DMS153 treated with DMSO at 0.1 percent for 48 hours (cell line): ENCODE measurements at regions not wholly inside any gene's neighbourhood (a gene's known extent, or its start where the extent isn't known, plus 50 kb on each side); places are given as distances from the start of the nearest gene placed in this dataset.

Experiments used
- DNase-seq: peaks from one replicate; lab custom pipeline; 2025; ENCODE audit not compliant: unreplicated experiment; lab: John Stamatoyannopoulos, UW

- no peak for DNase-seq
Measured at GRCh38 chr17:33511670-33512069, 218.6 kb upstream of the ASIC2 start.

DNA sequence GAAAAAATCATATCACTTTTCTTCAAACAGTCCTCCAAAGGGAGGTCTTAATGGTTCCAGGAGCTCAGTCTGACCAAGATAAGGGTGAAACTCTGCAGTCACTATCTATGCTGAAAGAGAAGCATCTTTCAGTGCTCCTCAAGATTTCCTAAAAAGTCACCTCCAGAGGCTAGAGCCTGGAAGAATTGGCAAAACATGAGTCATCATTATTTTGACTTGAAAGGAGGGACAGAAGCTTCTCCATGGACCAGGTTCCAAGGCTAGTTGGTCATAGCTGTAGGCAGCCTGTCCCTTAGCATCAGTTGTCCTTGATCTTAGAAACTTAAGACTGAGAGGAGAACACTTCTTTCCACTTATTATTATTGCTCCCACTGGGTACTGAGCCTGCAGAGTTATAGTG lies 219.0 kb upstream of the ASIC2 start:
- no peak for DNase-seq

GRCh38 chr17:33513769-33514168 lies 220.7 kb upstream of the ASIC2 start:
- DNase-seq, result no peak

- DNase-seq, result no peak
Measured at GRCh38 chr17:33514369-33514768, 221.3 kb upstream of the ASIC2 start.

DNA sequence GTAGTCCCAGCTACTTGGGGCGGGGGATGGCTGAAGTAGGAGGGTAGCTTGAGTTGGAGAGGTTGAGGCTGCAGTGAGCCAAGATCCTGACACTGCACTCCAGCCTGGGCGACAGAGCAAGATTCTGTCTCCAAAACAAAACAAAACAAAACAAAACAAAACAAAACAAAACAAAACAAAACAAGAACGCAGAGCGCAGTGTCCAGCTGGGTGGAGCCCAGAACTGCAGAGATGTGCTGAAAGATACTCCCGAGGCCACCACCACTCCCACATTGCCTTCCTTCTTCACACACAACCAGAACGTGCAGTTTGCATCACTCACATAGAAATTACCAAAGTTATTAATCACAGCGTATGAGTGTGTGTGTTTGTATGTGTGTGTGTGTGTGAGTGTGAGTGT lies 222.9 kb upstream of the ASIC2 start:
- DNase-seq, result no peak

GRCh38 chr17:33516645-33517044 lies 223.6 kb upstream of the ASIC2 start:
- DNase-seq, result no peak

GRCh38 chr17:33517746-33518145 lies 224.7 kb upstream of the ASIC2 start:
- DNase-seq, result no peak

GRCh38 chr17:33519692-33520091 lies 226.6 kb upstream of the ASIC2 start:
- DNase-seq, result no peak

- peak; percentile 5 for DNase-seq
Measured at GRCh38 chr17:33520426-33521330, 227.6 kb upstream of the ASIC2 start.

- no peak for DNase-seq
Measured at GRCh38 chr17:33521784-33522183, 228.7 kb upstream of the ASIC2 start.

- DNase-seq, result no peak
Measured at GRCh38 chr17:33522623-33523022, 229.5 kb upstream of the ASIC2 start.

DNA sequence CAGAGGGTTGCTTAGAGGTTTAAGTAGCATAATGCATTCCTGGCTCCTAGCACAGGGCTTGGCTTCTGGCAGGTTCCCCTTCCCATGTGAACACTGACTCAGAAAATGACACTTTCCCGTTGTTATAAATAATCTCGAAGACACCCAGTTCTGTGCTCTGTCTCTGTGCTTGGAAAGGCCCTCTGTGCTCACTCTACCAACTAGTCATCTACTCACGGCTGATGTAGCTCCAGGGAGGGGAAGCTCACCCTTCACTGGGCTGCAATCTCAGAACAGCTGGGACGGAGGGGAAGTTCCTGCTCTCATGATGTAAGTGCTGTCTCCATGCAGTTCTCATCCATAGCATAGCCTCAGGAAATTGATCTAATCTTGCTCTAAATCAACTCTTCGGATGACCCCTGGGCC lies 230.5 kb upstream of the ASIC2 start:
- DNase-seq, result no peak

GRCh38 chr17:33525186-33525585 lies 232.1 kb upstream of the ASIC2 start:
- no peak for DNase-seq

- no peak for DNase-seq
Measured at GRCh38 chr17:33526717-33527116, 233.6 kb upstream of the ASIC2 start.

DNA sequence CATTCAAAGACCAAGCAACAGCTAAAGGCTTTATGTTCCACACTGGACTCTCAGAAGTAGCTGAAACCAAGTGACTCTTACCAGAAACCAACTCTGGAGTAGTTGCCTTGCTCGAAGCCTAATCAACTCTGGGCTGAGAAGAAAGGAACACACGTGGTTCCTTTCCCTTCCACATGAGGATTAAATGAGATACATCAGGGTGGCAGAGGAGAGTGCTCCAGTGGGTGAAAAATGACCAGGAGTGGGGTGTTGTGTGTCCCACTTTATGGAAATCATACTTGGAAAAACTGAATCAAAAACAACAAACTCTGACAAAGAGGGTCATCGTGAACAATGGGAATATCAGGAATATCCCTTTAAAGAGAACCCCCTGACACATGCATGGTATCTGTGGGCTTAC lies 234.2 kb upstream of the ASIC2 start:
- no peak for DNase-seq

DNA sequence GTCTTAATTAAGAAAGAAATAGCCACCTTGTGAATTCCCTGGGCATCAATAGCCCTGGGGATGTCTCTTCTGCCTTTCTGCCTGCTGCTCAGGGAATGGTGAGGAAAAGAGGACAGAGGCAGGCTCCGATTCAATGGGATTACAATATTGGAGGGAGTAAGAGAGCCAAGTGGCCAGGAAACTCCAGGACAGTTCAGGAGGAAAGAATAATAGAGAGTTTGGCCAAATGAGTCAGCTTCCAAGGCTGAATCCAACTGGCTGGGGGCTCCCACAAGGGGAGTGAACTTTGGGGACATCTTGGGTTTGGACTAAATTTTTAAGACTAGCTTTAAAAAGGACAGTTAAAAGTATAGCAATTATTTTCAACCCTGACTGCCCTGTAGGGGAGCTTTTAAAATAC lies 235.8 kb upstream of the ASIC2 start:
- DNase-seq, result no peak

DNA sequence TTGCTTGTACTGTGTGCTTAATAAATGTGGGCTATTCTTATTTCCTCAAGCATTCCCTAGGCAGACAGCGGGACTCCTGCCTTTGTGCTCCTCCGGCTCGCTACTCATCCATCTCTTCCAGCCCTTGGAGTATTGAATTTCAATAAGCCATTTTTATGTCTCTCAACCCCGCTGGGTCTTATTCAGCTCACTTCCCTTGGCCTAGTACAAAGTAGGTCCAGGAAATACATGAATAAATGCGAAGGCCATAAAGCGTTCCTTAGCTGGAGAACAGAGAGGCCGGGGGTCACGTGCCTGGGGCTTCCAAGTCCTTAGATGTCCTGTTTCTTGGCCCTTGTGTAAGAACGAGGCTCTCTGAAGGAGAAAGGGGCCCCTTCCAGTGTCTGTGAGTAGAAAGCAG lies 236.7 kb upstream of the ASIC2 start:
- DNase-seq, result no peak

DNA sequence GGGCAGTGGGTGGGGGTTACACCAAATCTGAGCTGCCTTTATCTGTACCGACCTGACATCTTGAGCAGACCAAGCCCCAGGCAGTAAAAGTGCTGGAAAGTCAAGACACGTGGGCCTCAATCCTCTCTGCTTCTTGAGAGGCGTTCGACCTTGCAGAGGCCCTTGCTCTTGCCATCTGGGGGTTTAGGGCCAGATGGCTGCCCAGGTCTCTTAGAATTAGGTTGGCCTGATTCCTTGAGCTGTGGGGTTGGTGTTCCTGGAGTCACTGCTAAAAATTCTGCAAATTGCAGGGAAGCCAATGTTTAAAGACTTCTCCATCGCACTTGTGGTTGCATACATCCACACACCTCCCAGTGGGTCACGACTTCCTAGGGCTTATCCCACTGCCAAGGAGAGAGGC lies 238.2 kb upstream of the ASIC2 start:
- DNase-seq, result no peak

- DNase-seq, result no peak
Measured at GRCh38 chr17:33534087-33534486, 241.0 kb upstream of the ASIC2 start.

DNA sequence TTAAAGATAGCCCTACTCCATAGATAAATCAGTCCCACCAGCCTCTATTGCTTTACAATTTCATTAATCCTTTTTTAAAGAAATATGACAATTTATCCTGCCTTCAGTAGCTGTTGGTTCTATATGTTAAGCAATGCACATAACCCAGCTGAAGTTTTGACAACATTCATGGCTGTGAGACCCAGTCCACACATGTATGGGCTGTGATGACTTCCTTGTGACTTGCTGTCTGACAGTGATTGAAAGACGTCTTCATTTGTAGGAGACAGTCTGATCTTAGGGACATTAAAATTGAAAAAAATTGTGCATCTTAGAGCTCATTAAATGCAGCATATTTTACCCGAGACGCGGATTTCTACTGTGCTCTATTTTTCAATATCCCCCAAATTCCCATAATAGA lies 252.0 kb upstream of the ASIC2 start:
- DNase-seq, result no peak

DNA sequence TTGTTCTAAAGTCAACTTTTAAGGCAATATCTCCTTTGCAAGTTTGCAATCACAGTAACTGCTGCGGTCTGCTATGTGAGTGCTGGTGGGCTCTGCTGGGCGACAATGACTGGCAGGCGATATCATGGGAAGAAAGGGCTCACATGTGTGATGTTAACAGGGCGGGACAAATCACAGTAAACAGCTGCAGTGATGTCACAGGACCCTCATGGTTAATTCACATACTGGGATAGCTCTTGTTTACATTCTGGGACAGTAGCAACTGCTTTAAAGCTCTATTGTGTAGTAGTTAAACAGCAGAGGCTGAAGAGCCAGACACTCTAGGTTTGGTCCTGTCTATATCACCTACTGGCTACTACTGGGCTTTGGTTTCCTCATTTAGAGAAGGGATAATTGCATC lies 257.2 kb upstream of the ASIC2 start:
- DNase-seq, result no peak

DNA sequence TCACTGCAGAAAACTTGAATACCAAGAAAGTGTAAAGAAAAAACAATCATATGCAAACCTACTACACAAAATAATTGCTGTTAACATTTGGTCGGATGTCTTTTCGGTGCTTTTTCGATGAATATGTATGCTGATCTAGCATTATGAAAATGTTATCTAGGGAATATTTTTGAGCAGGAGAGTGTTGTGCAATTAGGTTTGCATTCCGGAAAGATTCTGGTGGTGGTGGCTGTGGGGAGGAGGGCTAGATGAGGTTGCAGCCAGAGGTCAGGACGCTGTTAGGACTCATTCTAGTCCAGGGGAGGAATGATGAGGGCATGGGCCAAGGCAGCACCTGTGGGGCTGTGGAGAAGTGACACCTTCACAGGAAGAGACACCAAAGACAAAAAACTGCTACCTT lies 258.0 kb upstream of the ASIC2 start:
- no peak for DNase-seq

DNA sequence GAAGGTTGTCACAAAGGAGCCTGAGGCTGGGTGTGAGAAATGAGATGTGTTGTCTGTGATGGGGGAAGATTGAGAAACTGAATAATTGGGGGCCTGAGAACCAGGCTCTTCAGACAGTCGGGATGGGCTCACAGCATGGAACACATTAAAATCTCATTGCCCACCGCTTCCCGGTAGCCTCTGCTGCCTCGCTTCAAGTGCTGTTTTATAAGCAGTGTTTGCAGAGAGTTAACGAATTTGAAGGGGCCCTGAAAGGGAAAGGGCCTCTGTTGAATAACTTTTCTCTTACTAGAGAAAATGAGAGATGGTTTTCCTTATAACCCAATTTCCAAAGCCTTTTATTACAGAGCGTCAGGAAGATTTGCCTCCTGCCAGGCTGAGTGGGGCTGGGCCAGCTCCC lies 258.8 kb upstream of the ASIC2 start:
- DNase-seq, result no peak
